NOMO-1 treated with DMSO at 0.1 percent for 48 hours (cell line): ENCODE measurements at regions not wholly inside any gene's neighbourhood (a gene's known extent, or its start where the extent isn't known, plus 50 kb on each side); places are given as distances from the start of the nearest gene placed in this dataset.
A peak's percentile ranks its signal among the peaks of the same experiment; 100 is the strongest.

Source experiments
- DNase-seq: peaks from one replicate; lab custom pipeline; 2025; ENCODE audit not compliant: unreplicated experiment; lab: John Stamatoyannopoulos, UW

- DNase-seq, result no peak
Observed at GRCh38 chr13:50101590-50101989, 86.3 kb downstream of the KCNRG start.

DNA sequence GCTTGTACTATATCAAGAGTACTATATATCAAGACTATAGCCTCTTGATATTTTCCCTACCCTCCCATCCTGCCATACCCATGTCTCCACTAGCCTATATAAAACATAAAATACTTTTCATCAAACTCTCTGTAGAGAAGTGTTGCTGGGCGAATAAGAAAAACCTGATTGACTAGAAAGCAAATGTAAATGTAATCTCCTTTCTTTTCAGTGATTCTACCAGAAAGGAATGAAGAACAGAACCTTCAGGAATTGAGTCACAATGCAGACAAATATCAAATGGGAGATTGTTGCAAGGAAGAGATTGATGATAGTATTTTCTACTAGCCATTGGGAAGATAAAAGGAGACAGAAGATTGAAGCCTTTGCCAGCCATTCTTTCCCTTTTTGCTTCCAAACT lies 89.2 kb downstream of the KCNRG start:
- DNase-seq, result no peak

- peak; percentile 65 for DNase-seq
Observed at GRCh38 chr13:50106559-50106958, 91.3 kb downstream of the KCNRG start.

DNA sequence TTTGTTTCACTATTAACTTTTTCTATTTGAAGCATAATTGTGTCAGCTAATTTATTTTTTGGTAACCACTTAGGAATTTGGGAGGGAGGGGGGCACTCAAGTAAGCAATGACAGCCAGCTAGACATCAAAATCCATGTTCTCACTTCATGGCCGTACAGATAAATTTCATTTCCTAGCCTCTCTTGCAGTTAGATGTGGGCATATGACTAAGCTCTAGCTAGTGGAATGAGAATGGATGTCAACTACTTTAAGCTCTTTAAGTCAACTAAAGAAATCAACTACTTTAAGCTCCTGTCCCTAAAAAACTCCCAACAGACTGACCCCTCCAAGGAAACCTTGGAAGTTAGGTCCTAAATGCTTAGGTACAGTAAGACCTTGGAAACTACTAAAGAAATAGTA lies 92.0 kb downstream of the KCNRG start:
- DNase-seq, result no peak

- no peak for DNase-seq
Observed at GRCh38 chr13:50114961-50115360, 99.7 kb downstream of the KCNRG start.

DNA sequence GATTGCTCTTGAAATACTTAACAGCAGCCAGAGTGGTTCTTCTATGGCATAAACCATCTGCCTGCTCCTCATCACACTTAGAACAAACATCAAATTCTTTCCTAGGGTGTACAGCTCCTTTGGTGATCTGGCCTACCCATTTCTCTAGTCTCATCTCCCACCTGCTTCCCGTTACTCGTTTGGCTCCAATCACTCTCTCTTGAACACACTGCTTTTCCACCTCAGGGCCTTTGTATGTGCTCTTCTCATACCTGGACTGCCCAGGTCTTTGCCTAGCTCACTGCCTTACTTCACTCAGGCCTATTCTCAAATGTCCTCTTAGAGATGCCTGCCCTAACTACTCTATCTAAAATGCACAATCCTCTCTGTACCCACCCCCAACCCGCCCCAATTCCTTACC lies 100.5 kb downstream of the KCNRG start:
- no peak for DNase-seq

DNA sequence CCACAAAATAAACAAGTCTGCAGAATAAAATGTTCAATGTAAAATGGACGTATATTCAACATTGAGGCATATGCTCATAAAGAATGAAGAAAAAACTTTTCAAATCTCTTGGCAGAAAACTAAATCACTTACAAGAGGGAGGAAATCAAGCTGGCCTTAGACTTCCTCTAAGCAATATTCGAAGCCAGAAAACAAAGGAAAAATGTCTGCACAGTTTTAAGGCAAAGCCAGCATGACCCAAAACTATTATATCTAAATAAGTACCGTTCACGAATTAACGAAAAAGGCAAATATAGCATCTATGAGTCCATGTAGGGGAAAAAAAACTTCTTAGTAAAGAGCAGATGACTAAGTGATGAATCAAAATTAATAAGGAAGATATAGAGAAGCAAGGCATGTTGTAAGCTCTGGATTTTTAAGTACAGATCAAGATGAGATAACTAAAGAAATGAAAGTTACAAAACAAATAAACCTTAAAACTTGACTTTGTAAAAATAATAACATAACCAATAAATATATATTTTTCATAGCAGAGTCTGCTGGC lies 101.3 kb downstream of the KCNRG start:
- peak; percentile 38 for DNase-seq

DNA sequence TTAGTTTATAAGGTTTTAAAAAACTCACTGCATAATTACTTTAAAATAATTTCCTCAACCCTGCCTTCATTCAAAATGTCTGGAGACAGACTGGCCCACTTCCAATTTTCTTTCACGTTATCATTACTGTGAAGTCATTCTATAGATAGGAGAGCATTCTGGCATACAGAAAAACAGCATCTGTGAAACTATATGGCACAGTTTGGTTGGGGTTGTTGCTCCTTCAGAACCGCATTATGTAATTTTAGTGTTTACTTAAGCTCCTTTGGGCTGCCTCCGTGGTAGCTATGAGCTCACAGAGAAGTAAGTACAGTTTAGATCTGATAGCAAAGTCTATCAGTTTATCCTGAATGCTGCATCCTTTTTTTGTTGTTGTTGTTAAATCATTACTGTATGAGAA lies 104.3 kb downstream of the KCNRG start:
- DNase-seq, result no peak

DNA sequence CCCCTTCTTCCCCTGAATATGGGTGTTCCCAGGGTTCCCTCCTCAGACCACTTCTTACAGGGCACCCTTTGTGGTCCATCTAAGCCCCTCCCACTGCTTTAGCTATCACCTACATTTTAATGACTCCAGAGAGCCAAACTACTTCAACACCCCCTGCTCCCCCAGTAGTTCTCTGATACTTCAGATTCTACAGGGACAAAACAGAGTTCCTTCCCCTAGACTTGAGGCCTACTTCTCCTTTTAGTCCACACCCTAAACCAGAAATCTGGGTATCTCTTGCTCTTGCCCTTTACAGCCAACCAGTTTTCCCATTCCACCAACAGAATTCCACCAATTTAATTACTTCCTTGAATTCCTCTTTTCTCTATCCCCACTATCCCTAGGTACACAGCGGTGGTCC lies 107.2 kb downstream of the KCNRG start:
- DNase-seq, result peak; percentile 59

DNA sequence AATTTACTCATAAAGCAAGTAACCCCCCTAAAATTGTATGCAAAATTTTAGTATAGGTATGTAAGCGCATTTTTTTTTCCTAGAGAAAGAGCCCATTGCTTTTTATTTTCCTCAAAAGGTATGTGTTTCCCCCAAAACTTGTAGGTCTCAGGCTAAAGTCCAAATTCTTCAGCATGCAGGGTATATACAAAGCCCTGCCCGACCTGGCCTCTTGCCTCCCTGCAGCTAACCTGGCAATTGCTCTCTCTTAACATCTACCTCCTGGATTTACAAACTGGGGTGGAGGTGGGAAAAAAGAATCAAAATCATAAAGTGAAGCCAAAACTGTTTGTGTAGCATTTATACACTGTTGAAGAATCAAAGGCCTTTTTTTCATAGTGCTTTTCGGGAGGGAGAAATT lies 107.8 kb downstream of the KCNRG start:
- DNase-seq, result no peak

- DNase-seq, result no peak
Observed at GRCh38 chr13:50123515-50123861, 108.2 kb downstream of the KCNRG start.

- DNase-seq, result peak; percentile 94
Observed at GRCh38 chr13:50123862-50124535, 108.8 kb downstream of the KCNRG start.

- DNase-seq, result peak; percentile 33
Observed at GRCh38 chr13:50124536-50125303, 109.5 kb downstream of the KCNRG start.

GRCh38 chr13:50125304-50125553 lies 110.0 kb downstream of the KCNRG start:
- DNase-seq, result no peak

DNA sequence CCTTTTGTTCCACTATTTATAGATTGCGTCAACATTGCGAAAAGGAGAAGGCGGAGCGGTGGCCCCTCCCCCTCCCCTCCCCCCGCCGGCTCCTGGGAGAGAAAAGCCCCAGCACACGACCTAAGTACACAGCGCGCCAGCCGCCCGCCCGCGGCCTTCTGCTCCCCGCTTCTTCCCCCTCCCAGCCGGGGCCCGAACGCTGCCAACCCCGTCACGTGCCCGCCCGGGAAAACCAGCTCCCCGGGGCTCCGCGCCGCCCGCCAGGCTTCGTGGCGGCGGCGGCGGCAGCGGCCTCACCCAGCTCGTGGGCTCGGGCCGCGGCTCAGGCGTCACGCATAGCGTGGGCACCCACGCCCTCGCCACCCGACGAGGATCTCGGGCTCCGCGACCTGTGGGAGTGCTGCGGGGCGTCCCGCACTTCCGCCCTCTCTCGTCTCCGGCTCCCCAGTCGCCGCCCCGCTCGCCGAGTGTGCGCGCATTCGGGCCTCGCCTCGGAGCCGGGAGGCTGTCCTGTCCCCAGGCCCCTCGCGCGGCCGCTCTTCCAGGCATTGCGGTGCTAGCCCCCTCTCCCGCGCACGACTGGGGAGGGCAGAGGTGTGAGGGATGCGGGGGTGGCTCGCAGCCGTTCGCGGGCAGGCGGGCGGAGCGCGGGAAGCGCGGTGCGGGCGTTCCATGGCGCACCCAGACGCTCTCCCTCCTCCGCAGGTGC lies 110.5 kb downstream of the KCNRG start:
- peak; percentile 84 for DNase-seq

DNA sequence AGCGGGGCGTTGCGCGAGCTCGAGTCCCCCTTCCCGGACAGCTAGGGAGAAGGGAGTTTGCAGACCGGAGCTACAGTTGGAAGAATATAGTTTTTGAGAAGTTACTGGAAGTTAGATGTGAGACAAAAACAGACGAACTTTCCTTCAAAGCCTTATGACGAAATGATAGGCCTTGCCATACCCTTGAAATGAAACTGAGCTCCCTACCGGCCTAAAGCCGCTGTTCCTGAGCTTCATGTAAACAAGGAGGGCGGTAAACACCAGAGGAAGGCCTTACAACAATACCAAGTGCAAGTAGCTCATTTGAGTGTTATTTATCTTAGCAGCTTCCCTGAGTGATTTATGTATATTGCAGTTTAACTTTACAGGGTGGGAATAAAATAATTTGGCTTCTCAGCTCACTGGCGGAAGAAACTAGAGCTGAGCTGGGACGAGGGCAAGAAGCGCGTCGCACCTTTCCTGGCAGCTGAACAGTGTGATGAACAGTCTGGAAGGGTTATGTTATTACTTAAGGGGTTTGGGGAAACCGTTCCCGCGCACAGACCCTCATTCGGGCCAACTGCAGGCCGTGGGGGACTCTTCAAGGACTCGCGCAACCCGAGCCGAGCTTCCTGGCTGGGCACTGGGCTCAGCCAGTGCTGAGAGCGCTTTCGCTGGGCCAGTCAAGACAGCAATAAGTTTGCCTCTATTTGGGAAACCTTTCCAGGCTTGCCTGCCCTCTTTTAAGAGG lies 111.2 kb downstream of the KCNRG start:
- peak; percentile 64 for DNase-seq

DNA sequence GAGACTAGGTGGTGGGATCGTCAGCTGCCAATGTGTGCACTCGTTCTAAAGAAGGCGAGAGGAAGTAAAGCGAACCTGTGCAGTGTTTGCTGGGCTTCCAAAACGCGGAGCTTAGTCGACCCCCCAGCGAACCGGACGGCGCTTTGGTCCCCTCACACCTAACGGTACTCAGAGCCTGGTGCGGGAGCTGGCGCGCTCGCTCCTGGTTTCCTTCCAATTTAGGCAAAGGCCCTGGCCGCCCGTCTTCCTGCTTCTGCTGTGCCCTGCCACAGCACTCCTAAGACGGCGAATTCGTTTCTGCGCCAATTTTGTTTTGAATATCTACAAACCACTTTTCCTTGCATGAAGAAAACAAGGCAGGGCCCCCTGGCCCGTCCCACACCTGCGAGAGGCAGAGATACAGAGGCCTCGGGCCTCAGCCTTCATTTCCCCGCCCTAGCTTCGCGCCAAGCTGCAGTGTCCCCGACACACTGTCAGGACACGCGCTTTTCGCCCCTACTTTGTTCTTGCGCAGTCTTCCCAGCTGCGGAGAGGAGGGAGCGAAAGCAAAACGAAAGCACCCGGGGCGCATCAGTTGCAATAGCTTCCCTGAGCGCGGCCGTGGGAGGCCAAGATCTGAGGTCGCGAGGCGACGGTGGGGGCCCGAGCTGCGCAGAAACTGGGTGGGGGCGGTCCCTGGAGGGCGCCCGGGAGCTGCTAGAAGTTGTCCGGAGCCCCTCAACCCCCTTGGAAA lies 111.9 kb downstream of the KCNRG start:
- DNase-seq, result peak; percentile 58

- DNase-seq, result no peak
Observed at GRCh38 chr13:50127726-50128291, 112.6 kb downstream of the KCNRG start.

DNA sequence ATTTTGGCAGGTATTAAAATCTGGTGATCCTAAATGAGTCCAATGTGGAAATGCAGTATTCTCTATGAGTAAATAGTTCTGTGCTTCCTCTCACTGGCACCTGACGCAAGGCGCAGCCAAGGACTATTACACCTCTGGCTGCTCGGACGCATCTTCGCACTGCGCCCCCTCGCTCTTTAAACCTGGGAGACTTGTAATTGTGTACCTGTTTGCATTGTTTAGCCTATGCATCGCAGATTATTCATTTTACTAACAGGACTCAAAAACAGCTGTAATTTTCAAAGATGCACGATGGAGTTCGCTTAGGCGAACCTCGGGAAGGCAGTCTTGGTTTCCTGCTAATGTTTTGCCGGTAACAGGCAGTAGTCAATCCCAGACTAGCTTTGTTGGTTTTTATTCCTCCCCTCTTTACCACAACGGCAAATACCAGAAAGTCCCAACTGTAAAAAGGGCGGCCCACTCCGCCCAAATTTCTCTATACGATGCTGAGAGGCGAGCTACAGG lies 113.2 kb downstream of the KCNRG start:
- DNase-seq, result no peak

DNA sequence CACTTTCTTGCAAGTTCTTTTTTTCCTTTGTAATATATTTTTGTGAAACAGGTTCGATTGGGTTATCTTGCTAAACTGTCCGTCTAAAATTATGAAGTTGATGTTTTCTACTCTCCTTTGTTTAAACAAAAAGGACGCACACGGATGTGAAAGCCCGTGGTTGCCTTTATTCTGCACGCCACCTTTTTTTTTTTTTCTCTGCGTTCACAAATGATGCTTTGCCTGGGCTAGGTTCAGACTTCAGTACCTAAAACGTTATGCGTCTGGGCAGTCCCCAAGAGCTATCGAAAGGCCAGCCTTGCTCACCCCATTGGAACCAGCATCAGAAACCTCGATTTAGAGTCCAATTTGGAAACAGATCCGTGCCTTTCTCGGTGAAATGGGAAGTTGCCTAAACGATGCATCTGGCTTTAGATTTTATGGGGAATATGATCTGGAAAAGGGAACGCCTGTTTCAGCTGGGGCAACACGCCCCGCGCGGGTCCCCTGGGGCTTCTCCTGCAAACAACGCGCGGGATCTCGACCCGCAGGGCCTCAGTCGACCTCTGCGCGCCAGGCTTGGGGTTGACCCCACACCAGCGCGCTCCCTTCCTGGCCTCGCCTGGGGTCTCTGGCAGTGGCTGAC lies 113.9 kb downstream of the KCNRG start:
- no peak for DNase-seq
